IMR-90 (cell line): ENCODE measurements at regions not wholly inside any gene's neighbourhood (a gene's known extent, or its start where the extent isn't known, plus 50 kb on each side); places are given as distances from the start of the nearest gene placed in this dataset.

Experiments
- ATAC-seq: fragments of 200-7000 bp; cut with Tn5 transposase; 2 replicates; pipeline ENCODE4 v1.9.1; 2020; ENCODE audit warnings: low read depth, mild to moderate bottlenecking, moderate library complexity
- BruUV-seq: library from RNA; stranded (reverse); fragments of 400-500 nt; replicated peaks from 2 replicates; lab custom pipeline; 2021; lab: Mats Ljungman, UMichigan
- CTCF ChIA-PET: fragments of 300-600 bp; formaldehyde crosslinking; extraction: SDS; loops from one replicate; lab custom pipeline; 2021; ENCODE audit warnings: antibody characterized with exemption; lab: Yijun Ruan, JAX
- POLR2A ChIA-PET: fragments of 300-600 bp; sonication (Branson Sonifier 250); formaldehyde crosslinking; loops from one replicate; lab custom pipeline; 2022; ENCODE audit warnings: antibody characterized with exemption; ENCODE audit not compliant: unreplicated experiment; lab: Charles Lee
- DNase-seq: peaks from one replicate; pipeline ENCODE4 v3.0.0; 2013
- H2AFZ ChIP-seq: replicated peaks from 2 replicates; pipeline ENCODE3; 2013; ENCODE audit warnings: low read length, mild to moderate bottlenecking; ENCODE audit not compliant: poor library complexity
- H2AK5ac ChIP-seq: 2 replicates; pipeline ENCODE4 v1.6.1; 2013; ENCODE audit warnings: low read depth, low read length, inconsistent platforms
- H2AK9ac ChIP-seq: replicated peaks from 2 replicates; pipeline ENCODE3; 2013; ENCODE audit warnings: mild to moderate bottlenecking, low read depth, low read length, moderate library complexity; ENCODE audit not compliant: poor library complexity
- H2BK120ac ChIP-seq: 2 replicates; pipeline ENCODE4 v1.6.1; 2013; ENCODE audit warnings: low read depth, low read length, inconsistent platforms
- H2BK15ac ChIP-seq: 3 replicates; pipeline ENCODE4 v1.6.1; 2013; ENCODE audit warnings: low read depth, low read length, inconsistent platforms
- H2BK20ac ChIP-seq: 2 replicates; pipeline ENCODE4 v1.6.1; 2013; ENCODE audit warnings: low read depth, mild to moderate bottlenecking, inconsistent platforms, low read length, moderate library complexity
- H2BK5ac ChIP-seq: 2 replicates; pipeline ENCODE4 v1.6.1; 2013; ENCODE audit warnings: mild to moderate bottlenecking, low read depth, low read length, inconsistent platforms; ENCODE audit not compliant: poor library complexity, severe bottlenecking
- H3K14ac ChIP-seq: replicated peaks from 2 replicates; pipeline ENCODE4 v1.6.1; 2013; ENCODE audit warnings: low read depth, low read length, inconsistent platforms
- H3K18ac ChIP-seq: 2 replicates; pipeline ENCODE4 v1.6.1; 2013; ENCODE audit warnings: low read depth, low read length, control low read depth
- H3K23ac ChIP-seq: 2 replicates; pipeline ENCODE4 v1.6.1; 2013; ENCODE audit warnings: low read depth, low read length, inconsistent platforms
- H3K27ac ChIP-seq: 2 replicates; pipeline ENCODE4 v1.5.1; 2013; ENCODE audit warnings: mild to moderate bottlenecking, control low read depth, low read length; ENCODE audit not compliant: insufficient read depth
- H3K27me3 ChIP-seq: 2 replicates; pipeline ENCODE4 v1.6.1; 2013; ENCODE audit warnings: low read length; ENCODE audit not compliant: control insufficient read depth, insufficient read depth
- H3K36me3 ChIP-seq: 2 replicates; pipeline ENCODE4 v1.6.1; 2013; ENCODE audit warnings: low read length, mixed read lengths; ENCODE audit not compliant: control insufficient read depth, insufficient read depth
- H3K4ac ChIP-seq: 2 replicates; pipeline ENCODE4 v1.6.1; 2013; ENCODE audit warnings: low read depth, low read length, inconsistent platforms
- H3K4me1 ChIP-seq: 2 replicates; pipeline ENCODE4 v1.6.1; 2013; ENCODE audit warnings: low read length, mixed read lengths; ENCODE audit not compliant: control insufficient read depth, insufficient read depth
- H3K4me2 ChIP-seq: 2 replicates; pipeline ENCODE4 v1.6.1; 2013; ENCODE audit warnings: low read depth, mild to moderate bottlenecking, control low read depth, low read length, moderate library complexity
- H3K4me3 ChIP-seq: 2 replicates; pipeline ENCODE4 v1.5.1; 2013; ENCODE audit warnings: low read depth, mild to moderate bottlenecking, control low read depth, low read length, moderate library complexity; ENCODE audit not compliant: insufficient read depth
- H3K56ac ChIP-seq: 2 replicates; pipeline ENCODE4 v1.6.1; 2013; ENCODE audit warnings: low read length, inconsistent platforms; ENCODE audit not compliant: insufficient read depth; ENCODE audit errors: extremely low read depth
- H3K79me1 ChIP-seq, 2 experiments: 2 replicates each; pipeline ENCODE4 v1.6.1; 2013; ENCODE audit warnings: low read length in 2 of 2, inconsistent platforms in 1 of 2, low read depth in 1 of 2
- H3K9ac ChIP-seq: 2 replicates; pipeline ENCODE4 v1.6.1; 2013; ENCODE audit warnings: low read depth, low read length, control low read depth
- H3K9me1 ChIP-seq: 2 replicates; pipeline ENCODE4 v1.6.1; 2013; ENCODE audit warnings: low read length, inconsistent platforms; ENCODE audit not compliant: insufficient read depth
- H3K9me3 ChIP-seq: 2 replicates; pipeline ENCODE4 v1.6.1; 2013; ENCODE audit warnings: low read length; ENCODE audit not compliant: control insufficient read depth, insufficient read depth
- H4K20me1 ChIP-seq: 2 replicates; pipeline ENCODE4 v1.6.1; 2013; ENCODE audit warnings: low read length, inconsistent platforms; ENCODE audit not compliant: insufficient read depth
- H4K5ac ChIP-seq: 2 replicates; pipeline ENCODE4 v1.6.1; 2013; ENCODE audit warnings: mild to moderate bottlenecking, low read depth, low read length, control low read depth
- H4K8ac ChIP-seq, 2 experiments: 2 replicates each; pipeline ENCODE4 v1.6.1; 2013; ENCODE audit warnings: low read depth in 2 of 2, low read length in 2 of 2, control low read depth in 1 of 2, inconsistent platforms in 1 of 2
- H4K91ac ChIP-seq: 2 replicates; pipeline ENCODE4 v1.6.1; 2013; ENCODE audit warnings: low read depth, low read length, inconsistent platforms; ENCODE audit not compliant: insufficient read depth
- CHD1 ChIP-seq: IDR thresholded peaks from 2 replicates; pipeline ENCODE4 v1.6.1; 2012; ENCODE audit warnings: low read depth, low read length, improper control_type of control experiment
- FOS ChIP-seq: fragments of 150-350 bp; IDR thresholded peaks from 2 replicates; pipeline ENCODE4 v1.6.1; 2016; ENCODE audit warnings: low read depth, low read length
- MXI1 ChIP-seq: IDR thresholded peaks from 2 replicates; pipeline ENCODE4 v1.6.1; 2012; ENCODE audit warnings: low read depth, mild to moderate bottlenecking, low read length, moderate library complexity, borderline replicate concordance
- RAD21 ChIP-seq: IDR thresholded peaks from 2 replicates; pipeline ENCODE4 v1.6.1; 2012; ENCODE audit warnings: low read length, improper control_type of control experiment
- RCOR1 ChIP-seq: IDR thresholded peaks from 2 replicates; pipeline ENCODE4 v1.6.1; 2012; ENCODE audit warnings: mild to moderate bottlenecking, low read length, improper control_type of control experiment; ENCODE audit not compliant: insufficient replicate concordance
- RFX5 ChIP-seq: IDR thresholded peaks from 2 replicates; pipeline ENCODE4 v1.8.0; 2012; ENCODE audit warnings: low read depth, mild to moderate bottlenecking, low read length, moderate library complexity
- SMC3 ChIP-seq: fragments of 150-350 bp; IDR thresholded peaks from 2 replicates; pipeline ENCODE4 v1.6.1; 2016; ENCODE audit warnings: low read depth, mild to moderate bottlenecking, antibody characterized with exemption, low read length, moderate library complexity
- dilution Hi-C: fragments of 300-500 bp; cut with HindIII; formaldehyde crosslinking; loops from one replicate; pipeline ENCODE4 v1.14.3; 2018; ENCODE audit warnings: low sequenced_read_pairs; ENCODE audit not compliant: unreplicated experiment
- in situ Hi-C: fragments of 300-500 bp; cut with MboI; formaldehyde crosslinking; loops from 3 replicates; pipeline ENCODE4 v1.14.3; 2019; ENCODE audit warnings: low sequenced_read_pairs, inconsistent platforms, mixed read lengths
- intact Hi-C: fragments of 100-400 bp; cut with micrococcal nuclease; formaldehyde crosslinking; loops from 2 replicates; pipeline ENCODE4 v1.10.0; 2022
- TF ChIP-seq, protein P1 (sequence below): conservative IDR thresholded peaks from 2 replicates; pipeline ENCODE4 v1.5.1; 2012; ENCODE audit warnings: mild to moderate bottlenecking, low read depth, low read length, improper control_type of control experiment

DNA sequence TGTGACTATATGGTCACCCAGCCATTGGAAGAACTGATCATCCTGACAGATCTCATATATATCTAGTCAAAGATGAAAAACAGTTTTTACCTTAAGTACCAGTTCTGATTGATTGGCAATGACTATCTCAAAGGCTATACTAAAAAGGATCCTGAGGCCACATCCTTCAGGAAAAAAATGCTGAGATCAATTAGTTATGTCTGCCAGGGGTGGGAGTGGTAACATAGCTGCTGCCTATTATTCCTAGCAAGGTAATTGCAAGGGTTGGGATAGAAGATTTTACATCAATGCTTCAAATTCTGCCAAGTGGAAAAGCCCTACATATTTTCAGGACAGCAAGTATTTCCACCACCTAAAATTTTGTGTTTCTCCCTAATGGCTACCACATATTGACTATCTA, 114.7 kb downstream of the C1D start:
- ChIA-PET POLR2A (no interaction called here), CTCF (no interaction called here)
- ATAC-seq (no peak), DNase-seq (no peak)
- H3K79me1 ChIP-seq = no peaks in the 10 kb centered on the region
- no peak overlapping the region for H3K4me3 ChIP-seq
- intact Hi-C loops = no loop called here
- H4K8ac ChIP-seq = no peak overlapping the region
- H3K23ac ChIP-seq = no peak overlapping the region
- H3K4me2 ChIP-seq = no peak overlapping the region
- no peak overlapping the region for H3K18ac ChIP-seq
- no peak overlapping the region for H2AK9ac ChIP-seq
- H3K27me3 ChIP-seq = peaks cover 3% of the 10 kb centered on the region
- H2BK5ac ChIP-seq = no peak overlapping the region
- dilution Hi-C loops = no loop called here
- no peaks in the 10 kb centered on the region for H3K36me3 ChIP-seq
- H3K4me1 ChIP-seq = no peaks in the 10 kb centered on the region
- H4K91ac ChIP-seq = no peak overlapping the region
- H3K27ac ChIP-seq = no peak overlapping the region
- BruUV-seq = no TSS peak
- no peak overlapping the region for H3K56ac ChIP-seq
- no peaks in the 10 kb centered on the region for H3K9me1 ChIP-seq
- no peak overlapping the region for H3K9ac ChIP-seq
- H3K4ac ChIP-seq = no peak overlapping the region
- no peak overlapping the region for H3K14ac ChIP-seq
- no peak overlapping the region for H2BK15ac ChIP-seq
- in situ Hi-C loops = no loop called here
- TF ChIP-seq RAD21 (no peak), RCOR1 (no peak), MXI1 (no peak), SMC3 (no peak), CHD1 (no peak), RFX5 (no peak), FOS (no peak)
- TF ChIP-seq, protein P1, sequence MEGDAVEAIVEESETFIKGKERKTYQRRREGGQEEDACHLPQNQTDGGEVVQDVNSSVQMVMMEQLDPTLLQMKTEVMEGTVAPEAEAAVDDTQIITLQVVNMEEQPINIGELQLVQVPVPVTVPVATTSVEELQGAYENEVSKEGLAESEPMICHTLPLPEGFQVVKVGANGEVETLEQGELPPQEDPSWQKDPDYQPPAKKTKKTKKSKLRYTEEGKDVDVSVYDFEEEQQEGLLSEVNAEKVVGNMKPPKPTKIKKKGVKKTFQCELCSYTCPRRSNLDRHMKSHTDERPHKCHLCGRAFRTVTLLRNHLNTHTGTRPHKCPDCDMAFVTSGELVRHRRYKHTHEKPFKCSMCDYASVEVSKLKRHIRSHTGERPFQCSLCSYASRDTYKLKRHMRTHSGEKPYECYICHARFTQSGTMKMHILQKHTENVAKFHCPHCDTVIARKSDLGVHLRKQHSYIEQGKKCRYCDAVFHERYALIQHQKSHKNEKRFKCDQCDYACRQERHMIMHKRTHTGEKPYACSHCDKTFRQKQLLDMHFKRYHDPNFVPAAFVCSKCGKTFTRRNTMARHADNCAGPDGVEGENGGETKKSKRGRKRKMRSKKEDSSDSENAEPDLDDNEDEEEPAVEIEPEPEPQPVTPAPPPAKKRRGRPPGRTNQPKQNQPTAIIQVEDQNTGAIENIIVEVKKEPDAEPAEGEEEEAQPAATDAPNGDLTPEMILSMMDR = no peak
- H2BK120ac ChIP-seq = no peak overlapping the region
- no peaks in the 10 kb centered on the region for H4K20me1 ChIP-seq
- H4K5ac ChIP-seq = no peak overlapping the region
- peaks cover under 1% of the 10 kb centered on the region; the same call in 1 of the 2 replicates for H3K9me3 ChIP-seq
- H2BK20ac ChIP-seq = no peak overlapping the region
- no peak overlapping the region for H2AFZ ChIP-seq
- no peak overlapping the region for H2AK5ac ChIP-seq
